ENCODE measurements at regions not wholly inside any gene's neighbourhood (a gene's known extent, or its start where the extent isn't known, plus 50 kb on each side); places are given as distances from the start of the nearest gene placed in this dataset.

GRCh38 chr4:8921465-8921864 is 49.8 kb upstream of the HMX1 start:
- ATAC-seq (no peak), DNase-seq (ENCODE audit: low spot score) (no peak)
- POLR2A ChIA-PET = no interaction called here
- Mint-ChIP-seq H3K4me3 (no peak overlapping the region), H3K36me3 (peaks cover 17% of the 10 kb centered on the region), H3K27ac (no peak overlapping the region), H3K27me3 (ENCODE audit: low read depth) (peaks cover 16% of the 10 kb centered on the region), H3K4me1 (no peaks in the 10 kb centered on the region), H3K9me3 (peaks cover 42% of the 10 kb centered on the region)
- CTCF ChIA-PET = interaction anchor here (1.5 kb wide), 1 partner anchor 233 kb away, joined by 6 read pairs; no protein-coding TSS in a partner anchor
- TF ChIP-seq HMGA2 (CRISPR knock-in tag; IDR thresholded peaks at IDR 0.05) (no peak), STAT6 (CRISPR knock-in tag; conservative IDR thresholded peaks at IDR 0.05; ENCODE audit: low read depth) (no peak), FOXP4 (CRISPR knock-in tag; IDR thresholded peaks at IDR 0.05) (no peak), CREM (CRISPR knock-in tag; IDR thresholded peaks at IDR 0.05) (no peak), MAX (CRISPR knock-in tag; IDR thresholded peaks at IDR 0.05) (no peak), FOXK1 (CRISPR knock-in tag; IDR thresholded peaks at IDR 0.05) (no peak), ZBTB21 (CRISPR knock-in tag; IDR thresholded peaks at IDR 0.05; ENCODE audit: borderline replicate concordance) (no peak), ELF4 (CRISPR knock-in tag; IDR thresholded peaks at IDR 0.05; ENCODE audit: low read depth) (no peak), ZNF425 (CRISPR knock-in tag; conservative IDR thresholded peaks at IDR 0.05) (no peak), SMAD4 (CRISPR knock-in tag; IDR thresholded peaks at IDR 0.05) (no peak), HMGXB4 (CRISPR knock-in tag; IDR thresholded peaks at IDR 0.05) (no peak), AR (CRISPR knock-in tag; IDR thresholded peaks at IDR 0.05) (no peak), SP1 (CRISPR knock-in tag; conservative IDR thresholded peaks at IDR 0.05) (no peak), ZNF532 (CRISPR knock-in tag; IDR thresholded peaks at IDR 0.05; ENCODE audit: borderline replicate concordance) (no peak), ZSCAN18 (CRISPR knock-in tag; IDR thresholded peaks at IDR 0.05) (no peak), USF1 (CRISPR knock-in tag; IDR thresholded peaks at IDR 0.05) (no peak)
